ENCODE measurements at regions not wholly inside any gene's neighbourhood (a gene's known extent, or its start where the extent isn't known, plus 50 kb on each side); places are given as distances from the start of the nearest gene placed in this dataset.

DNA sequence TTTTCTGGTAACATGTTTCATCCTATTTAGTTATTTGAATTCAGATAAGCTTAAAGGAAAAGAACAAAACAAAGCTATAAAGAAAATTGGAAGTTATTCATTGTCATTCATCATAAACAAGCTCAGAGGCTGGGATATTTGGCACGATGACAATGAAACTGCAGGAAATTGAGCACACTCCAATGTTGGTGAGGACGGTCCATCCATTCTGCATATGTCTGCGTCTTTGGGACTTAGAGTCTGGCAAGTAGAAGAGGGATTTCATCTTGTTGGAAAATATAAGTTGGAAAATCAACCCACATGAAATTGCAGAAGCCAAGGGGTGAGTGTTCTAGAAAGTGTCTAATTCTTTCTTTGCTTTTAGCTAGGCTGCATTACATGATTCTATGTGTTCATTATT is 78.4 kb downstream of the HDGFL1 start:
- Histone ChIP-seq H3K36me3 (ENCODE audit: control insufficient read depth in 2 of 2, insufficient read depth in 2 of 2, low read length in 2 of 2) (no peaks in the 10 kb centered on the region), H3K4me1 (ENCODE audit: control insufficient read depth in 2 of 2, insufficient read depth in 2 of 2, low read length in 2 of 2) (no peaks in the 10 kb centered on the region), H3K4me3 (ENCODE audit: low read length in 2 of 2) (no peak overlapping the region), H3K27ac (ENCODE audit: low read depth in 2 of 2, low read length in 2 of 2) (no peak overlapping the region), H3K9me3 (ENCODE audit: control insufficient read depth in 2 of 2, low read length in 2 of 2) (no peaks in the 10 kb centered on the region), H3K27me3 (ENCODE audit: control insufficient read depth in 2 of 2, insufficient read depth in 2 of 2, low read length in 2 of 2) (no peaks in the 10 kb centered on the region), H3K9ac (ENCODE audit: low read depth in 1 of 2, low read length in 2 of 2) (no peak overlapping the region)

DNA sequence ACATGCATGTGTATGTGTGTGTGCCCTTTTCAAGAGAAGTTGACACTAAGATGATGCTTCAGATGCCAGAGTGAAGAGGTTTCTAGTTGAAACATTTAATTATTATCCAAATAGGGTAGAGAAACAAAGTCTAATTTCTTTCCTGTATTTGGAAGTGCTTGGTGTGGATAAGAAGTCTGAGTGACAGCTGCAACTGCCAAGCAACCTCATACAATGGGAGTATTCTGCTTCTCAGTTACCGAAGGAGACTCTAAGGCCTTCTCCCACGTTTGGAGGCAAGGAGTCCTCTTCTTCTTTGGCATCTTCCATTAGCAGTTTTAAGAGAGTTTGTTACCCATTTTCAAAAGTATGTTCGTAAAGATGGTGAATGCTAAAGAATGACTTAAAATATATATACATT is 82.4 kb downstream of the HDGFL1 start:
- Histone ChIP-seq H3K27ac (ENCODE audit: low read depth in 2 of 2, low read length in 2 of 2) (no peak overlapping the region), H3K27me3 (ENCODE audit: control insufficient read depth in 2 of 2, insufficient read depth in 2 of 2, low read length in 2 of 2) (no peaks in the 10 kb centered on the region), H3K4me1 (ENCODE audit: control insufficient read depth in 2 of 2, insufficient read depth in 2 of 2, low read length in 2 of 2) (no peaks in the 10 kb centered on the region), H3K36me3 (ENCODE audit: control insufficient read depth in 2 of 2, insufficient read depth in 2 of 2, low read length in 2 of 2) (no peaks in the 10 kb centered on the region), H3K9me3 (ENCODE audit: control insufficient read depth in 2 of 2, low read length in 2 of 2) (no peaks in the 10 kb centered on the region), H3K4me3 (ENCODE audit: low read length in 2 of 2) (no peak overlapping the region), H3K9ac (ENCODE audit: low read depth in 1 of 2, low read length in 2 of 2) (no peak overlapping the region)

DNA sequence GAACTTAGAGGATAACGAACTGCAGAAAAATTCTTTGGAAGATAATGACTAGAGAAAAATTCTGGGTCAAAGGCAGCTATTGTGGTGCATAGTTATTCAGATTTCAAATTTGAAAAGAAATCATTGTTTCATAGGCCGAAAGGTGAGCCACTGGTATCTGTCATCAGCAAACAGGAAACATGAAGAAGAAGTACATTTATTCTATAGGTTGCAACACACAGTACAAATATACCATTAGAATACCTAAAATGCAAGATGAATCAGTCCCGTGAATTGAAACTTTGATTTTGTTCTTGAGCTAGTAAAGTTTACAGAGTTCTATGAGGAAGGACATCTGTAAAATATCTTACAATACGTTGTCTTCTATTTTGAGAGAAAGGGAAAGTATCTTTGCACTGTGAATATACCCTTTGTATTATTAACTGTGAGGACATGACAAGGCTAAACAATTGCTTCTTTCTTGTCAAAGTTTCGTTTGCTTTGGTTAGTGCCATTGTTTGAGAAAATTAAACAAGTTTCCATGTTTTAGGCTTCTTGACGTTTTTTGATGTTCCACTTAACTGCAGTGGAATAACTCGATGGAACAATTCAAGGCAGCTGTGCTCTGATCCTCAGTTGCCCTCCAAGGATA is 84.7 kb downstream of the HDGFL1 start:
- H3K4me3 ChIP-seq (ENCODE audit: low read length in 2 of 2): no peak overlapping the region
- no peak overlapping the region for H3K27ac ChIP-seq (ENCODE audit: low read depth in 2 of 2, low read length in 2 of 2)
- H3K4me1 ChIP-seq (ENCODE audit: control insufficient read depth in 2 of 2, insufficient read depth in 2 of 2, low read length in 2 of 2): no peaks in the 10 kb centered on the region
- H3K36me3 ChIP-seq (ENCODE audit: control insufficient read depth in 2 of 2, insufficient read depth in 2 of 2, low read length in 2 of 2): no peaks in the 10 kb centered on the region
- no peaks in the 10 kb centered on the region for H3K9me3 ChIP-seq (ENCODE audit: control insufficient read depth in 2 of 2, low read length in 2 of 2)
- H3K9ac ChIP-seq (ENCODE audit: low read depth in 1 of 2, low read length in 2 of 2): no peak overlapping the region
- no peaks in the 10 kb centered on the region for H3K27me3 ChIP-seq (ENCODE audit: control insufficient read depth in 2 of 2, insufficient read depth in 2 of 2, low read length in 2 of 2)

- no peak overlapping the region for H3K27ac ChIP-seq (ENCODE audit: low read depth in 2 of 2, low read length in 2 of 2)
- no peaks in the 10 kb centered on the region for H3K4me1 ChIP-seq (ENCODE audit: control insufficient read depth in 2 of 2, insufficient read depth in 2 of 2, low read length in 2 of 2)
- no peaks in the 10 kb centered on the region for H3K9me3 ChIP-seq (ENCODE audit: control insufficient read depth in 2 of 2, low read length in 2 of 2)
- no peak overlapping the region for H3K9ac ChIP-seq (ENCODE audit: low read depth in 1 of 2, low read length in 2 of 2)
- no peak overlapping the region for H3K4me3 ChIP-seq (ENCODE audit: low read length in 2 of 2)
- no peaks in the 10 kb centered on the region for H3K27me3 ChIP-seq (ENCODE audit: control insufficient read depth in 2 of 2, insufficient read depth in 2 of 2, low read length in 2 of 2)
- no peaks in the 10 kb centered on the region for H3K36me3 ChIP-seq (ENCODE audit: control insufficient read depth in 2 of 2, insufficient read depth in 2 of 2, low read length in 2 of 2)
Measured at GRCh38 chr6:22656706-22657351, 87.5 kb downstream of the HDGFL1 start.

GRCh38 chr6:22657352-22657980 is 88.1 kb downstream of the HDGFL1 start:
- Histone ChIP-seq H3K9ac (ENCODE audit: low read depth in 1 of 2, low read length in 2 of 2) (no peak overlapping the region), H3K27ac (ENCODE audit: low read depth in 2 of 2, low read length in 2 of 2) (no peak overlapping the region)

DNA sequence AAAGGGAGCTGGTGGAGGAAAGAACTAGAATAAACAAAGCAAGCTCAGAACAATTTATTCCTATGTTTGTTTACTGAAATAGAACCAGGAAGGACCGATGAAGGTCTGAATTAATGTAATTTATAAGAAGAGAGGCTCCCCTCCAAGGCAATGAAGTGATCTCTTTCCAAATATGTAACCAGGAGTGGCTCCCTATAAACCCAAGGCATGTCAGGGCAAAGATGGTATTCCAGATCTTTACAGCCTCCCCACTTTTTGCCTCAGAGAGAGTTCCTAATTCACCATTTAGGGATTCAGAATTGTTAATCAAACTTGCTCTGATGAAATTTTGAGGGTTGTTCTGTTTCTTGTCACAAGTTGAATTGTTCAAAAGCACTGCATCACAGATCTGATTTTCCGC is 88.8 kb downstream of the HDGFL1 start:
- no peaks in the 10 kb centered on the region for H3K27me3 ChIP-seq (ENCODE audit: control insufficient read depth in 2 of 2, insufficient read depth in 2 of 2, low read length in 2 of 2)
- no peaks in the 10 kb centered on the region for H3K4me1 ChIP-seq (ENCODE audit: control insufficient read depth in 2 of 2, insufficient read depth in 2 of 2, low read length in 2 of 2)
- H3K27ac ChIP-seq (ENCODE audit: low read depth in 2 of 2, low read length in 2 of 2): no peak overlapping the region
- H3K4me3 ChIP-seq (ENCODE audit: low read length in 2 of 2): no peak overlapping the region
- H3K9me3 ChIP-seq (ENCODE audit: control insufficient read depth in 2 of 2, low read length in 2 of 2): no peaks in the 10 kb centered on the region
- no peak overlapping the region for H3K9ac ChIP-seq (ENCODE audit: low read depth in 1 of 2, low read length in 2 of 2)
- H3K36me3 ChIP-seq (ENCODE audit: control insufficient read depth in 2 of 2, insufficient read depth in 2 of 2, low read length in 2 of 2): no peaks in the 10 kb centered on the region

More at GRCh38 chr6:22657352-22657980, 88.1 kb downstream of the HDGFL1 start:
- Histone ChIP-seq H3K27me3 (ENCODE audit: control insufficient read depth in 2 of 2, insufficient read depth in 2 of 2, low read length in 2 of 2) (no peaks in the 10 kb centered on the region), H3K36me3 (ENCODE audit: control insufficient read depth in 2 of 2, insufficient read depth in 2 of 2, low read length in 2 of 2) (no peaks in the 10 kb centered on the region), H3K9me3 (ENCODE audit: control insufficient read depth in 2 of 2, low read length in 2 of 2) (no peaks in the 10 kb centered on the region), H3K4me1 (ENCODE audit: control insufficient read depth in 2 of 2, insufficient read depth in 2 of 2, low read length in 2 of 2) (no peaks in the 10 kb centered on the region), H3K4me3 (ENCODE audit: low read length in 2 of 2) (no peak overlapping the region)

DNA sequence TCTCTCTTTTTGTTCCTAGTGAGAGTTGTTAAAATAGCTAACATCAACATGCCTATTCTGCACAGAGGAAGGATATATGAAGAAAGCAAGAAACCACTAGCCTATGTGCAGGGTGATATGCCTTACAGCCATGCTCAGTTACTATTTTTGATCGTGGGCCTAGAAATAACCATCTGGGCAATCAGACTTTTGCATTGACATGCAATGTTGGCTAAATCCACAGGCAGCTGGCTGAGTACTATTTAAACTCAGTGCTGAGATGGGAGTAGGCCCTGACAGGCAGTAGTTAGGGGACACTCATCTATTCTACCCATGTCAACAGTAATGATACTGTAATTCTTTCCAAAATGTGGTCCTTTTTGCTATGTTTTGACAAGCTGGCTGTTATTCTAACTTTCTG is 89.6 kb downstream of the HDGFL1 start:
- H3K9ac ChIP-seq (ENCODE audit: low read depth in 1 of 2, low read length in 2 of 2): no peak overlapping the region
- H3K4me3 ChIP-seq (ENCODE audit: low read length in 2 of 2): no peak overlapping the region
- no peaks in the 10 kb centered on the region for H3K27me3 ChIP-seq (ENCODE audit: control insufficient read depth in 2 of 2, insufficient read depth in 2 of 2, low read length in 2 of 2)
- H3K9me3 ChIP-seq (ENCODE audit: control insufficient read depth in 2 of 2, low read length in 2 of 2): no peaks in the 10 kb centered on the region
- no peaks in the 10 kb centered on the region for H3K4me1 ChIP-seq (ENCODE audit: control insufficient read depth in 2 of 2, insufficient read depth in 2 of 2, low read length in 2 of 2)
- no peaks in the 10 kb centered on the region for H3K36me3 ChIP-seq (ENCODE audit: control insufficient read depth in 2 of 2, insufficient read depth in 2 of 2, low read length in 2 of 2)
- H3K27ac ChIP-seq (ENCODE audit: low read depth in 2 of 2, low read length in 2 of 2): no peak overlapping the region

- Histone ChIP-seq H3K4me1 (ENCODE audit: control insufficient read depth in 2 of 2, insufficient read depth in 2 of 2, low read length in 2 of 2) (no peaks in the 10 kb centered on the region), H3K27ac (ENCODE audit: low read depth in 2 of 2, low read length in 2 of 2) (no peak overlapping the region), H3K27me3 (ENCODE audit: control insufficient read depth in 2 of 2, insufficient read depth in 2 of 2, low read length in 2 of 2) (no peaks in the 10 kb centered on the region)
Measured at GRCh38 chr6:22664968-22665367, 95.6 kb downstream of the HDGFL1 start.

GRCh38 chr6:22666021-22666420 is 96.7 kb downstream of the HDGFL1 start:
- H3K4me3 ChIP-seq (ENCODE audit: low read length in 2 of 2): no peak overlapping the region
- no peaks in the 10 kb centered on the region for H3K27me3 ChIP-seq (ENCODE audit: control insufficient read depth in 2 of 2, insufficient read depth in 2 of 2, low read length in 2 of 2)
- no peak overlapping the region for H3K9ac ChIP-seq (ENCODE audit: low read depth in 1 of 2, low read length in 2 of 2)
- no peaks in the 10 kb centered on the region for H3K4me1 ChIP-seq (ENCODE audit: control insufficient read depth in 2 of 2, insufficient read depth in 2 of 2, low read length in 2 of 2)
- H3K27ac ChIP-seq (ENCODE audit: low read depth in 2 of 2, low read length in 2 of 2): no peak overlapping the region
- no peaks in the 10 kb centered on the region for H3K36me3 ChIP-seq (ENCODE audit: control insufficient read depth in 2 of 2, insufficient read depth in 2 of 2, low read length in 2 of 2)
- H3K9me3 ChIP-seq (ENCODE audit: control insufficient read depth in 2 of 2, low read length in 2 of 2): no peaks in the 10 kb centered on the region

More at GRCh38 chr6:22664968-22665367, 95.6 kb downstream of the HDGFL1 start:
- Histone ChIP-seq H3K36me3 (ENCODE audit: control insufficient read depth in 2 of 2, insufficient read depth in 2 of 2, low read length in 2 of 2) (no peaks in the 10 kb centered on the region), H3K9ac (ENCODE audit: low read depth in 1 of 2, low read length in 2 of 2) (no peak overlapping the region), H3K9me3 (ENCODE audit: control insufficient read depth in 2 of 2, low read length in 2 of 2) (no peaks in the 10 kb centered on the region), H3K4me3 (ENCODE audit: low read length in 2 of 2) (no peak overlapping the region)

GRCh38 chr6:22666586-22666985 is 97.2 kb downstream of the HDGFL1 start:
- no peak overlapping the region for H3K4me3 ChIP-seq (ENCODE audit: low read length in 2 of 2)
- no peak overlapping the region for H3K9ac ChIP-seq (ENCODE audit: low read depth in 1 of 2, low read length in 2 of 2)
- H3K4me1 ChIP-seq (ENCODE audit: control insufficient read depth in 2 of 2, insufficient read depth in 2 of 2, low read length in 2 of 2): no peaks in the 10 kb centered on the region
- H3K27me3 ChIP-seq (ENCODE audit: control insufficient read depth in 2 of 2, insufficient read depth in 2 of 2, low read length in 2 of 2): no peaks in the 10 kb centered on the region
- H3K9me3 ChIP-seq (ENCODE audit: control insufficient read depth in 2 of 2, low read length in 2 of 2): no peaks in the 10 kb centered on the region
- no peak overlapping the region for H3K27ac ChIP-seq (ENCODE audit: low read depth in 2 of 2, low read length in 2 of 2)
- no peaks in the 10 kb centered on the region for H3K36me3 ChIP-seq (ENCODE audit: control insufficient read depth in 2 of 2, insufficient read depth in 2 of 2, low read length in 2 of 2)
